Tongue (tissue), 1 donor: ENCODE measurements at regions not wholly inside any gene's neighbourhood (a gene's known extent, or its start where the extent isn't known, plus 50 kb on each side); places are given as distances from the start of the nearest gene placed in this dataset.
"Not testable (repeated sequence)": the region's sequence is repeated elsewhere in the genome, so short reads cannot be mapped to it uniquely, and the experiment has no call there.

ENCODE experiments used
- DNase-seq: peaks from one replicate; pipeline ENCODE4 v3.0.0-alpha.2; 2015

GRCh38 chr2:89874810-89875595, 1183.5 kb downstream of the RPIA start:
- not testable (repeated sequence) for DNase-seq

DNA sequence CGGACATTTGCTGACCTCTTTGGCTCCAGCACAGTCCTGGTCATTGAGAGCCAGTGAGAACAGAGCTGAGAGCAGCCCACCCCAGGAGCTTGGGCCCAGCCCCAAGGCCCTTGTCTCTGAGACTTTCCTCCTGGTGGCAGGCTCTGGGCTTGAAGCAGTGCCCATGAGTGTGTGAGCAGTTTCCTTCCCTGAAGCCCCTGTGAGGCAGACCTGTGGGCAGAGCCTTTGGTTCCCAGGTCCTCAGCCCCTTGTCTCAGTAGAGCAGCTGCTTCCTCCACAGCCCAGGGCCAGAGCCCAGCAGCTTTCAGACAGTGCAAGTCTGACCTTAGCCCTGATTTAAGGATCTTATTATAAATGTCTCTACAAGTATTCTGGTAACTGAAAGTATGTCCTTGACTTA, 1185.0 kb downstream of the RPIA start:
- not testable (repeated sequence) for DNase-seq

GRCh38 chr2:89876878-89877277, 1185.4 kb downstream of the RPIA start:
- DNase-seq = not testable (repeated sequence)

DNA sequence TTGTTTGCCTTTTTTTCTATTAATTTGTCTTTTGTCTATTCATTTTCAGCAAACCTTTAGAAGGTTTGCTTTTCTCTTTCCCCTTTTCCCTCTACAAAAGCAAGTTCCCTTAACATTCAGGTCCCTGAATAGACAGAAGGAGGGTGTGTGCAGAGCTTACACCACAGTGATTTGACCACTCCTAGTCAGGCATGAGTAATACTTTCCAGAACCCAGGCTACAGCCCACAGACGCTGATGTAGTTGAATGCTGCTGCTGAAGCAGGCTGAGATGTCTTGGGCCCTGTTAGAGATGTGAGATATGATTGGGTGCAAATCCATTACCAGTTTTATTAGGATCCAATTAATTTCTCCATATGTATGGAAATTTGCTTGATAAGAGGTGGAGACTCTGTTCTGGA, 1191.4 kb downstream of the RPIA start:
- DNase-seq = not testable (repeated sequence)

- DNase-seq = not testable (repeated sequence)
Measured at GRCh38 chr2:89883624-89884023, 1192.2 kb downstream of the RPIA start.

- DNase-seq = not testable (repeated sequence)
Measured at GRCh38 chr2:89885071-89885470, 1193.6 kb downstream of the RPIA start.

- DNase-seq = not testable (repeated sequence)
Measured at GRCh38 chr2:89888693-89889092, 1197.2 kb downstream of the RPIA start.

DNA sequence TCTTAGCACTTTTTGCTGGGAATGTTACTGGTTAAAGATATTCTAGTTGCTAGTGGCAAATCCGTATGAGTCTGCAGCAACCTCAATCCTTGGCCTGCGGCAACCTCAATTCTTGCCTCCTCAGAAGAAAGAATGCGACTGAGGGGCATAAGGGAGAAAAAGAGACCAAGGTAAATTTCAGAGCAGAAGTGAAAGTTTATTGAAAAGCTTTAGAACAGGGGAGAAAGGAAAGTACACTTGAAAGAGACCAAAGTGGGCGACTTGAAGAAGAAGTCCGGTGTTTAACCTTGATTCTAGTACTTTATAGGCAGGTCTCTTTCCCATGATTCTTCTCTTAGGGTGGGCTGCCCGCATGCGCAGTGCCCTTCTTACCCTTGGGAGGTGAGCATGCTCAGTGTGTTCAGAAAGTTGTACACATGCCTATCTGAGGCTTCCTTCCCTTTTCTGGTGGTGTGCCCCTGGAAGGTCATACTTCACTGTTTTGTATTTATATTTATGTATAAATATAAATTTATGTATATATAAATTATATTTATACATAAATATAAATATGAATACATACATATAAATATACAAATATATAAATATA, 1198.8 kb downstream of the RPIA start:
- not testable (repeated sequence) for DNase-seq

DNA sequence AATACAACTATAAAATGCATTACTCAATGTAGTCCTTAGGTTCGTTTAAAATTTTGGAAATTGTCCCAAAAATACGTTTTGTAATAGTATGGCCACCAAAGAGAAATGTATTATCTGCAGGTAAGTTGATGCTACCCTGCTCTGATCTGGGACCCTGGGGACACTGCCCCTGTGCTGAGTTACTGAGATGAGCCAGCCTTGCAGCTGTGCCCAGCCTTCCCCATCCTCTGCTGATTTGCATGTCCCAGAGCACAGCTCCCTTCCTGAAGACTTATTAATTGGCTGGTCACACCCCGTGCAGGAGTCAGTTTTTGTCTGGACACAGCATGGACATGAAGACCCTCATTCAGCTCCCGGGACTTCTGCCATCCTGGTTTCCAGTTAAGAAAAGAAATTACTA, 1203.5 kb downstream of the RPIA start:
- not testable (repeated sequence) for DNase-seq

GRCh38 chr2:89895629-89896028, 1204.2 kb downstream of the RPIA start:
- DNase-seq = not testable (repeated sequence)

- not testable (repeated sequence) for DNase-seq
Measured at GRCh38 chr2:89927018-89927417, 1235.5 kb downstream of the RPIA start.

DNA sequence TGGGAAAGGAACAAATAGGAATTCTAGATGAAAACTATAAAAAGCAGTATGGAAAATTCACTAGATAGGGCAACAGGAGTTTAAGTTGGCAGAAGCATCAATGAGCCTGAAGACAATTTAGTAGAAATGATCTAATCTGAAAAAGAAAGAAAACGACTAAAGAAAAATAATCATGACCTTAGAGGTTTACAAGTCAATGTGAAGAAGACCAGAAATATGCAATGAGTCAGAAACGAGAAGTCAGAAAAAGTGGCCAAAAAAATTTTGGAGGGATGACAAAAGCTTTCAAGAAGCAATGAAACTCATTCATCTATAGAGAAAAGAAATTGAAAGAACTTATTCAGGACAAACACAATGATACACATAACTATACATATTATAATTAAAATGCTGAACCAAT, 1244.0 kb downstream of the RPIA start:
- DNase-seq = not testable (repeated sequence)

DNA sequence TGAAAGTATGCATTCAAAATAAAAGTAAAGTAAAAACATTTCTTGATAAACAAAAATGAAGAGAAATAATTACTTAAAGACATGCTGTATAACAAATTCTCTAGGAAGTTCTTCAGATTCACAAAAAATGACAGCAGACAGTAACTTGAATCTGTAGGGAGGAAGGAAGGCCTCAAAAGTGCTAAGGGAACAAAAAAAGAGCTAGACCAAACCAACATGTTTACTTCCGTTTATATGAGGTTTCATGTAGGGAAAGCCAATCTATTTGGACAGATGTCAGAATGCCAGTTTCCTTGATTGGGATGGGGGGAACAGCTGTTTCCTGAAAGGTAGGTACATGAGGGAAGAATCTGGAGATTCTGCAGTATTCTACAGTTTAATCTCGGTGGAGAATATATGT, 1244.5 kb downstream of the RPIA start:
- not testable (repeated sequence) for DNase-seq

- not testable (repeated sequence) for DNase-seq
Measured at GRCh38 chr2:89936559-89936958, 1245.1 kb downstream of the RPIA start.

GRCh38 chr2:89938756-89939155, 1247.3 kb downstream of the RPIA start:
- not testable (repeated sequence) for DNase-seq

GRCh38 chr2:89944267-89944666, 1252.8 kb downstream of the RPIA start:
- DNase-seq = not testable (repeated sequence)

DNA sequence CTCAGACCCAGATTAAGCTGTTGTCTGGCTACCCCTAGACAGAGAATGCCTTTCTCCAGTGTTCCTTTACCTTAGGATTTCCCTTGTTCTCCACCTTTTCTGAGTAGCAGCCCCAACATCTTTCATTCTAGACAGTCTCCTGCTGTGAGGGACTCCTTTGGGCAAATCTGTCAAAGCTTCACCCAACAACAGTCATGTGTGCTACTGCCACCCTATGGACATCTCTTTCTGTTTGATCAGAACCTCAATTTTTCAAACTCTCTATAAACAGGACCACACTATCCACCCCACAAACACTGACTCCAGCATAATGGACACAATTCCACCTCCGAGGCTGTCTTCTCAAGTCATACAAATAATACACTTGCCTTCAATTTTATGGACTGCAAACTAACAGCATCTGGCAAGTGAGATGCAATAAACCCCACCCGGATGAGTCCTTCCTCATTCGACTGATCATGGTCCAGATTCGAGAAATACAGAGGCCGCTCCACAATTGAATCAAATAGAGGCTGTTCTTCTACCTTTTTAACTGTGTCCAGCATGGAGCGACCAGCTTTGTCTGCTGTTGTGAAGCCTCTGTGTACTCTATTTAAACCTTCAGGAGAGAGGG, 1253.6 kb downstream of the RPIA start:
- DNase-seq = not testable (repeated sequence)

DNA sequence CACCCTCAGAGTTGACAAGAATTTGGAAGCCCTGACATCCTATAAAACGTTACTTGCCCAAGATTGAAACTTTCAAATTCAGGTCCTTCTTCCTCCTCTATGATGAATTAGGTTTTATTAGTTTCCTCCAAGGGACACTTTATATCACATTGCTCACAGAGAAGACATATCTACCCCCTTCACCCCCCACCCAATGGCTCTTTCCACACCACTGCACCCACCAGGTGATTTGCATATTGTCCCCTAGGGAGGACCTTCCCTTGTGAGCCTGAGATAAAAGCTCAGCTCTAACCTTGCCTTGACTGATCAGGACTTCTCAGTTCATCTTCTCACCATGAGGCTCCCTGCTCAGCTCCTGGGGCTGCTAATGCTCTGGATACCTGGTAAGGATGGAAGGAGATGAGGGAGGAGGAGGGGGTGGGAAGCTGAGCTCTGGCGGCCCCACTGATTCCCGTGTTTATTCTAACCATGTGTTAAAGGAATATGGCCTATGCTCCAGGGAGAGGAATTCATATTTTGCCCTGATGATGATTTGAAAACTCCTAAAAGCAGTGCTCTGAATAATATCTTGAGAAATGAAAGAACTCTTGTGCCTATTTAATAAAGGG, 1255.8 kb downstream of the RPIA start:
- not testable (repeated sequence) for DNase-seq

GRCh38 chr2:89948102-89948501, 1256.6 kb downstream of the RPIA start:
- not testable (repeated sequence) for DNase-seq

- DNase-seq = not testable (repeated sequence)
Measured at GRCh38 chr2:89950807-89951206, 1259.3 kb downstream of the RPIA start.

- not testable (repeated sequence) for DNase-seq
Measured at GRCh38 chr2:89957236-89957635, 1265.8 kb downstream of the RPIA start.

- not testable (repeated sequence) for DNase-seq
Measured at GRCh38 chr2:89959729-89960378, 1268.4 kb downstream of the RPIA start.
